C4-2B (cell line): ENCODE measurements at regions not wholly inside any gene's neighbourhood (a gene's known extent, or its start where the extent isn't known, plus 50 kb on each side); places are given as distances from the start of the nearest gene placed in this dataset.

Experiments
- H3K27ac ChIP-seq: fragments of 450-650 bp; 2 replicates; pipeline ENCODE4 v1.5.1; 2017
- CTCF ChIP-seq: fragments of 450-650 bp; conservative IDR thresholded peaks from 2 replicates; pipeline ENCODE4 v1.5.1; 2017; ENCODE audit warnings: mild to moderate bottlenecking
- ZFX ChIP-seq: fragments of 450-650 bp; IDR thresholded peaks from 2 replicates; pipeline ENCODE4 v1.6.1; 2017

GRCh38 chr4:138948918-138949317 lies 66.7 kb upstream of the NOCT start:
- H3K27ac ChIP-seq, result no peak overlapping the region
- TF ChIP-seq ZFX, result no peak
- no peak for TF ChIP-seq CTCF

GRCh38 chr4:138946306-138946705 lies 69.3 kb upstream of the NOCT start:
- no peak for TF ChIP-seq ZFX
- no peak for TF ChIP-seq CTCF
- no peak overlapping the region for H3K27ac ChIP-seq

GRCh38 chr4:138945840-138946239 lies 69.7 kb upstream of the NOCT start:
- H3K27ac ChIP-seq, result no peak overlapping the region
- TF ChIP-seq CTCF (no peak), ZFX (no peak)

- no peak overlapping the region for H3K27ac ChIP-seq
- TF ChIP-seq CTCF (no peak), ZFX (no peak)
Measured at GRCh38 chr4:138945401-138945800, 70.2 kb upstream of the NOCT start.

GRCh38 chr4:138943893-138944292 lies 71.7 kb upstream of the NOCT start:
- no peak overlapping the region for H3K27ac ChIP-seq
- TF ChIP-seq CTCF, result no peak
- no peak for TF ChIP-seq ZFX

- no peak overlapping the region for H3K27ac ChIP-seq
- no peak for TF ChIP-seq CTCF
- no peak for TF ChIP-seq ZFX
Measured at GRCh38 chr4:138941037-138941436, 74.5 kb upstream of the NOCT start.

GRCh38 chr4:138939960-138940359 lies 75.6 kb upstream of the NOCT start:
- TF ChIP-seq ZFX, result no peak
- TF ChIP-seq CTCF, result no peak
- H3K27ac ChIP-seq, result no peak overlapping the region

GRCh38 chr4:138938366-138938690 lies 77.3 kb upstream of the NOCT start:
- H3K27ac ChIP-seq, result no peak overlapping the region
- TF ChIP-seq ZFX, result no peak
- TF ChIP-seq CTCF, result peak; percentile 71
